Activated CD8-positive, alpha-beta T cell treated with anti-CD3 and anti-CD28 coated beads, Interleukin-2, amount 10 ng/mL, durations not matched to agents 7 days and 5 days (primary cell): ENCODE measurements at regions not wholly inside any gene's neighbourhood (a gene's known extent, or its start where the extent isn't known, plus 50 kb on each side); places are given as distances from the start of the nearest gene placed in this dataset.

ENCODE experiments used
- ATAC-seq: fragments of 150-1000 bp; cut with Tn5 transposase; one replicate; pipeline ENCODE4 v1.10.0; 2021; ENCODE audit warnings: moderate library complexity
- CTCF ChIA-PET: fragments of 350-600 bp; sonication (Branson Sonifier 250); formaldehyde crosslinking; loops from one replicate; lab custom pipeline; 2021; ENCODE audit warnings: antibody characterized with exemption; lab: Charles Lee
- POLR2A ChIA-PET: fragments of 350-600 bp; sonication (Branson Sonifier 250); formaldehyde crosslinking; loops from one replicate; lab custom pipeline; 2021; ENCODE audit warnings: antibody characterized with exemption; lab: Charles Lee
- DNase-seq: peaks from one replicate; pipeline ENCODE4 v3.0.0-alpha.2; 2020
- H3K27ac Mint-ChIP-seq: one replicate; pipeline ENCODE4 v1.8.0; 2021; ENCODE audit warnings: mild to moderate bottlenecking, mixed read lengths
- H3K27me3 Mint-ChIP-seq: one replicate; pipeline ENCODE4 v1.8.0; 2021; ENCODE audit warnings: low read depth, mixed read lengths
- H3K36me3 Mint-ChIP-seq: one replicate; pipeline ENCODE4 v1.8.0; 2021; ENCODE audit warnings: low read depth, mixed read lengths
- H3K4me1 Mint-ChIP-seq: one replicate; pipeline ENCODE4 v1.8.0; 2021; ENCODE audit warnings: low read depth, mixed read lengths
- H3K4me3 Mint-ChIP-seq: one replicate; pipeline ENCODE4 v1.8.0; 2021; ENCODE audit warnings: mild to moderate bottlenecking, mixed read lengths
- H3K9me3 Mint-ChIP-seq: one replicate; pipeline ENCODE4 v1.8.0; 2022; ENCODE audit warnings: mixed read lengths; ENCODE audit not compliant: insufficient read depth

- no peak overlapping the region for H3K27ac Mint-ChIP-seq
- POLR2A ChIA-PET = no interaction called here
These were observed 228.9 kb upstream of the CELF2 start for GRCh38 chr10:10788761-10789160.

GRCh38 chr10:10791869-10792268 is 225.8 kb upstream of the CELF2 start:
- Mint-ChIP-seq H3K27ac (no peak overlapping the region), H3K4me1 (no peaks in the 10 kb centered on the region), H3K36me3 (no peaks in the 10 kb centered on the region), H3K4me3 (no peak overlapping the region), H3K27me3 (peaks cover 8% of the 10 kb centered on the region), H3K9me3 (no peaks in the 10 kb centered on the region)
- ChIA-PET POLR2A (no interaction called here), CTCF (interaction anchor here (0.6 kb wide), 1 partner anchor 149 kb away, joined by 3 read pairs; no protein-coding TSS in a partner anchor)
- no peak for DNase-seq
- ATAC-seq = no peak

More at GRCh38 chr10:10788761-10789160, 228.9 kb upstream of the CELF2 start:
- Mint-ChIP-seq H3K9me3 (no peaks in the 10 kb centered on the region), H3K4me1 (no peaks in the 10 kb centered on the region), H3K4me3 (no peak overlapping the region), H3K36me3 (no peaks in the 10 kb centered on the region), H3K27me3 (peaks cover 9% of the 10 kb centered on the region)
- DNase-seq (no peak), ATAC-seq (no peak)
- CTCF ChIA-PET = no interaction called here

GRCh38 chr10:10792681-10793080 is 225.0 kb upstream of the CELF2 start:
- Mint-ChIP-seq H3K4me1 (no peaks in the 10 kb centered on the region), H3K27me3 (peaks cover 11% of the 10 kb centered on the region), H3K4me3 (no peak overlapping the region), H3K9me3 (no peaks in the 10 kb centered on the region), H3K36me3 (no peaks in the 10 kb centered on the region), H3K27ac (no peak overlapping the region)
- ChIA-PET POLR2A (no interaction called here), CTCF (no interaction called here)
- ATAC-seq (no peak), DNase-seq (no peak)

GRCh38 chr10:10794046-10794445 is 223.6 kb upstream of the CELF2 start:
- CTCF ChIA-PET = no interaction called here
- ATAC-seq = no peak
- H3K27ac Mint-ChIP-seq = no peak overlapping the region

GRCh38 chr10:10794791-10795191 is 222.9 kb upstream of the CELF2 start:
- no peaks in the 10 kb centered on the region for H3K4me1 Mint-ChIP-seq
- no peaks in the 10 kb centered on the region for H3K9me3 Mint-ChIP-seq
- no peak overlapping the region for H3K27ac Mint-ChIP-seq
- POLR2A ChIA-PET = no interaction called here
- CTCF ChIA-PET = no interaction called here
- no peak for DNase-seq
- no peak for ATAC-seq
- H3K36me3 Mint-ChIP-seq = no peaks in the 10 kb centered on the region
- H3K4me3 Mint-ChIP-seq = no peak overlapping the region
- peaks cover 18% of the 10 kb centered on the region for H3K27me3 Mint-ChIP-seq

More at GRCh38 chr10:10794046-10794445, 223.6 kb upstream of the CELF2 start:
- Mint-ChIP-seq H3K9me3 (no peaks in the 10 kb centered on the region), H3K4me1 (no peaks in the 10 kb centered on the region), H3K36me3 (no peaks in the 10 kb centered on the region), H3K4me3 (no peak overlapping the region), H3K27me3 (peaks cover 17% of the 10 kb centered on the region)
- DNase-seq = no peak
- POLR2A ChIA-PET = no interaction called here

GRCh38 chr10:10796061-10796773 is 221.5 kb upstream of the CELF2 start:
- Mint-ChIP-seq H3K27ac (no peak overlapping the region), H3K27me3 (peaks cover 18% of the 10 kb centered on the region), H3K9me3 (no peaks in the 10 kb centered on the region), H3K4me3 (no peak overlapping the region), H3K36me3 (no peaks in the 10 kb centered on the region), H3K4me1 (no peaks in the 10 kb centered on the region)
- POLR2A ChIA-PET = no interaction called here
- CTCF ChIA-PET = no interaction called here
- DNase-seq = no peak
- no peak for ATAC-seq

- ATAC-seq = no peak
- no peak overlapping the region for H3K27ac Mint-ChIP-seq
- POLR2A ChIA-PET = no interaction called here
These were observed 220.8 kb upstream of the CELF2 start for GRCh38 chr10:10796774-10797415.

GRCh38 chr10:10797513-10797912 is 220.2 kb upstream of the CELF2 start:
- Mint-ChIP-seq H3K27ac (no peak overlapping the region), H3K4me1 (no peaks in the 10 kb centered on the region), H3K36me3 (no peaks in the 10 kb centered on the region), H3K4me3 (no peak overlapping the region), H3K9me3 (no peaks in the 10 kb centered on the region), H3K27me3 (peaks cover 16% of the 10 kb centered on the region)
- no peak for DNase-seq
- CTCF ChIA-PET = no interaction called here
- POLR2A ChIA-PET = no interaction called here
- ATAC-seq = no peak

More at GRCh38 chr10:10796774-10797415, 220.8 kb upstream of the CELF2 start:
- H3K9me3 Mint-ChIP-seq = no peaks in the 10 kb centered on the region
- CTCF ChIA-PET = no interaction called here
- no peak overlapping the region for H3K4me3 Mint-ChIP-seq
- H3K27me3 Mint-ChIP-seq = peaks cover 16% of the 10 kb centered on the region
- DNase-seq = no peak
- H3K4me1 Mint-ChIP-seq = no peaks in the 10 kb centered on the region
- H3K36me3 Mint-ChIP-seq = no peaks in the 10 kb centered on the region

- Mint-ChIP-seq H3K9me3 (no peaks in the 10 kb centered on the region), H3K27ac (no peak overlapping the region), H3K36me3 (no peaks in the 10 kb centered on the region), H3K4me3 (no peak overlapping the region), H3K27me3 (peaks cover 14% of the 10 kb centered on the region), H3K4me1 (no peaks in the 10 kb centered on the region)
- ATAC-seq (no peak), DNase-seq (no peak)
- CTCF ChIA-PET = no interaction called here
- POLR2A ChIA-PET = no interaction called here
These were observed 219.4 kb upstream of the CELF2 start for GRCh38 chr10:10798102-10798863.

- H3K27me3 Mint-ChIP-seq = peaks cover 14% of the 10 kb centered on the region
- DNase-seq (no peak), ATAC-seq (no peak)
- H3K4me3 Mint-ChIP-seq = no peak overlapping the region
- no peaks in the 10 kb centered on the region for H3K9me3 Mint-ChIP-seq
- no peaks in the 10 kb centered on the region for H3K36me3 Mint-ChIP-seq
- H3K4me1 Mint-ChIP-seq = no peaks in the 10 kb centered on the region
- POLR2A ChIA-PET = no interaction called here
- CTCF ChIA-PET = no interaction called here
- H3K27ac Mint-ChIP-seq = no peak overlapping the region
These were observed 218.8 kb upstream of the CELF2 start for GRCh38 chr10:10798864-10799192.

- CTCF ChIA-PET = no interaction called here
- Mint-ChIP-seq H3K4me1 (no peaks in the 10 kb centered on the region), H3K27me3 (peaks cover 15% of the 10 kb centered on the region), H3K9me3 (no peaks in the 10 kb centered on the region), H3K27ac (no peak overlapping the region), H3K4me3 (no peak overlapping the region), H3K36me3 (no peaks in the 10 kb centered on the region)
- DNase-seq (no peak), ATAC-seq (no peak)
- POLR2A ChIA-PET = no interaction called here
These were observed 216.7 kb upstream of the CELF2 start for GRCh38 chr10:10800961-10801360.

GRCh38 chr10:10803278-10803677 is 214.4 kb upstream of the CELF2 start:
- CTCF ChIA-PET = no interaction called here
- H3K4me1 Mint-ChIP-seq = no peaks in the 10 kb centered on the region
- H3K4me3 Mint-ChIP-seq = no peak overlapping the region

More at GRCh38 chr10:10803278-10803677, 214.4 kb upstream of the CELF2 start:
- H3K36me3 Mint-ChIP-seq = no peaks in the 10 kb centered on the region
- POLR2A ChIA-PET = no interaction called here
- no peaks in the 10 kb centered on the region for H3K9me3 Mint-ChIP-seq
- H3K27me3 Mint-ChIP-seq = peaks cover 9% of the 10 kb centered on the region
- ATAC-seq (no peak), DNase-seq (no peak)
- no peak overlapping the region for H3K27ac Mint-ChIP-seq
